Activated naive CD4-positive, alpha-beta T cell (primary cell): ENCODE measurements at regions not wholly inside any gene's neighbourhood (a gene's known extent, or its start where the extent isn't known, plus 50 kb on each side); places are given as distances from the start of the nearest gene placed in this dataset.

Experiments
- DNase-seq, 4 experiments: peaks; one replicate each; lab custom pipeline; 2025; lab: John Stamatoyannopoulos, UW

DNA sequence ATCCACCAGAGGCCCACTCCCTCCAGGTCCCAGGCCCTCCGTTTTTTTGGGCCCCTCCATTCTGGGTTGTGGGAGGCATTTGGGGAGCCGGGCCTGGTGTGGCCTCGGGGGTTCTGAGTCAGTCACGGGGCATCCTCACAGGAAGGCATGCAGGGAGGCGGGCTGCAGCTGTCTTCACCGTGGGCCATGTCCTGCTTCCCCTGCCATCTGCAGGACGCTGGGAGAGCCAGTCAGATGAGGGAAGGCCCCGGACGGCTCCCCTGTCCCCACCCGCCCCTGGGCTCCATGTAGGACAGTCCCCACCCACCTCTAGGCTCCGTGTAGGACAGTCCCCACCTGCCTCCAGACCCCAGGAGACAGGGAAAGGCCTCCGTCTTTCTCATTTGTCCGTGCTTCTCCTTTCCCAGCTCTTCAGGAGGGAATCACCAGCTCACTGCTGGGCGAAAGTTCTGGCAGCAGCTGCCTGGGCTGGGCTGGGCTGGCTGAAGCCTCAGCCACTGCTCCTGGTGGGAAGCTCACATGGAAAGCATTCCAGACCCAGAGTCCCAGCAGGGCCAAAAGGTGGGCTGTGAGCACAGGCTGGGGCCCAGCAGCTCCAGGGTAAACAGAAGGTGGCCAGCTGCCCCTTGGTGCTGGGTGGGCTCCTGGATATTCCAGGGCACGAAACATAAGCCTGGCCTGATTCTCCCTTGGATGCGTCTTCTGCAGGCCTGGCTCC, 217.8 kb downstream of the KIF26A start:
- no peak for DNase-seq

DNA sequence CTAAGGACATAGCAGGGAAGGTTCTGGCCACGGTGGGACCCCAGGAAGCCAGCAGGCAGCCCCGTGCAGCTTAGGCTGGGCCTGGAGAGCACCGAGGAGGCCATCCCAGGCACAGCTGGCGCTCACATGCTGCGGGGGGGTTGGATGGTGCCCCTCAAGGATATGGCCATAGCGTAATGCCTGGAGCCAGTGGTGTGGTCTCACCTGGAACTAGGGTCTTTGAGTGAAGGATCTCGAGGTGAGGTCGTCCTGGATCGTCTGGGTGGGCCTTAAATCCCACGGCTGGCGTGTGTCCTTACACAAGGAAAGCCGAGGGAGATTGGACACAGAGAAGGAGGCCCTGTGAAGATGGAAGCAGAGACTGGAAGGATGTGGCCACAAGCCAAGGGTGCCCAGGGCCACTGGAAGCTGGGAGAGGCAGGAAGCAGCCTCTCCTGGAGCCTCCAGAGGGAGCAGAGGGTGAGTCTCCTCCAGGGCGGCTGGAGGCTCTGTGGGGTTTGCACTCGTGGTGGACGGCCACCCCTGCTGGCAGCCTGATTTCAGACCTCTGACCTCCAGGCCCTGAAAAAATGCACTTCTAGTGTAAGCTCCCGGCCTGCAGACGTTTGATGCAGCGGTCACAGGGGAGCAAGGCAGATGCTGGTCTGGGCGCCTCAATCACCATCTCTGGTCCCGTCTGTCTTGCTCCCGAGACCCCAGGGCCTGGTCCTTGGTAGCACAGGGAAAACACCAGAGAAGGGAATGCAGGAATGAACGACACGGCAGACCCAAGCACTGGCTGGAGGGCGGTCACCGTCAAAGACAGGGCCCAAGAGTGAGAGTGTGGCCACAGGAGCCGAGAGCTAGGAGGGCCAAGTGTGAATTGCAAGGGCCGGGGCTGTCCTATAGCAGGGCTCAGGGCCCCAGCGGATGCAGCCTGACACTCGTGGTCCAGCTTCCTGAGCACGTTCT, 218.6 kb downstream of the KIF26A start:
- no peak for DNase-seq

DNA sequence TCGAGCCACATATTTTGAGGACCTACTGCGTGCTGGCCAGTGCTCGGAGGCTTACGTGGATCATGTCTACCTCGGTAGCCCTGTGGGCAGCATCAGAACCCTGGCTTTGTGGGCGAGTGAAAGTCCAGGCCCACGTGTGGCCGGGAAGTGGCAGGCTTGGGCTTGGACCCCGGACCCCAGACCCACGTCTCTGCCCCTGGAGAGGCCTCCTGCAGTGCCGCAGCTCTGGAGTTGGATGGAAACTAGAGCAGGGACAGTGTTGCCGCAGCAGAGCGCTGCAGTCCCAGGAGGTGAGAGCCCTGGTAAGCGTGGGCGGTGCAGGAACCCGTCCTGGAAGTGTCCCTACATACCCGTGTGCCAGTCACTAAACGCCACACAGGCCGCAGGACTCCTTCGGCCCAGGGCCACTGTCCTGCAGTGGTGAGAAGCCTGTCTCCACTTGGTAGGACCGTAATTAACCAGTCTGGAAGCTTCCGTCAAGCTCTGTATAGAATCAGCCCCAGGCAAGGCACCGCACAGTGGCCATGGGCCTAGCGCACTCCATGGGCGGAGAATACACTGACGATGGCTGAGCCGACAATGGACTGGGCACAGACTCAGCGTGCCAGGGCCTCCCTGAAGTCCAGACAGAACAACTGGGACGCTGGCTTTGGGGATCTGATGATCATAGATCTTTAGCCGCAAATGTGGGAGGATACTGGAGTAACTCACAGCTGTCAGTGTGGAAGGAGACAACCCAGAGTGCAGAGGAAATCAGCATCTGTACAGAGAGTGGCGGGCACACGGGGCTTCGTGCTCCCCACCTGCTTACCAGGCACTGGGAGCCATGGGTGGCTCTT, 219.5 kb downstream of the KIF26A start:
- DNase-seq, result no peak

DNA sequence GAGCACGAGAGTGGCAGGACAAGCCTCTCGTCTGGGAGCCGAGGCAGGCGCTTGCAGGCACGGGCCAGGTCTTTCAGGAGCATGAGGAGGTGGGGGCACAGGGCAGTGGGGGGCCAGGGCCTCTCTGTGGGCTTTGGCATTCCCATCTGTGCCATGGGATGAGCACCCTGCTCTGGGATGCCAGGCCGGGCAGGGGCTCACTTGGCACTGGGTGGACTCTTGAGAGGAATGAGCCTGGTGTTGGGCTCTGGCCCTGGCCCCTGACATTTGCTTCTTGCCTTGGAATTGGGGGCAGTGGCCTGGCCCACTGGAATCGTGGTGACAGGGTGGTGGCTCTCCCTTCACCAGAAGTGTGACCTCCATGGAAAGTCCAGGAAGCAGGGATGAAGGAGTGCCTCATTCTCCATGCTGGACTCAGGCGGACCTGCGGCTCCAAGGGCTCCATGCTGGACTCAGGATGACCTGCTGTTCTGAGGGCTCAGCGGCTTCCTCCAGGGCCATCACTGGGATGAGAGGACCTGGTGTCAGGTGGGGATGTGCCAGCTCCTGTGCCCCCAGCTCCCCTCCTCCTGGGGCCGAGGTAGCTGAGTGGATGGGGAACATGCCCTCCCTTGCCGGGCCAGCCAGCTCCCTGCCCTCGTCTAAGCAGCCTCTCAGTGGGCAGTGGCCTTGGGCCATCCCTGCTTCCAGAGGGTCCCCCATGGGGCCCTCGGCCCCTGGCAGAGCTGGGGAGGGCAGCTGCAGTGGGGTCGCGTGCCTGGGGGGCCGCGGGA, 220.3 kb downstream of the KIF26A start:
- no peak for DNase-seq

DNA sequence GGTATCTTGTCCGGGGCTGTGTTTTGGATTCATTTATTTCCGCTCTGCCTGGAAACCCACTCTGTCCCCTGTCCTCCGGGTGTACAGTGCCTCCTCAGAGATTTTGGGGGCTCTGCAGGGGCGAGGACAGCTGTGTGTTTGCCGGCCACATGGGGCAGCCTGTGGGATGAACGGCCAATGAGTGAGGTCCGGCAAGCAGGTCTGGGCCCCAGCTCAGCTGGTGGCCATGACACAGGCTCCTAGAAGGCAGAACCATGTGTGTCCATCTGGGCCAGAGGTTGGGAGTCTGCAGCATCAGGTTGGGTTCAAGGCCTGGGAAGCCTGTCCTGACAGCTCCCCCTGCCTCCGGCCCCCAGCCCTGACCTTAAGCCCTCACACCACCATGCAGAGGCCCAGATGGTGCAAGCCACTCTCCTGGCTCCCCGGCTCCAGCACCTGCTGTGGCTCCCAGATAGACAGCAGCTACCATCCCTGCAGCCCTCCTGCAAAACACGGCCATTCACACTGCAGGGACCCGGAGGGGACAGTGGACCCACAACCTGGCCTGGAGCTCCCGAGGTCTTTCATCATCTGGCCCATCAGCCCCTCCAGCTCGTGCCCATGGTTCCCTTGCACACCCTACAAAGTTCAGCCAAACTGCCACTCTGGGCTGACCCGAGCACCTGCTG, 220.1 kb upstream of the C14orf180 start:
- DNase-seq, result no peak

DNA sequence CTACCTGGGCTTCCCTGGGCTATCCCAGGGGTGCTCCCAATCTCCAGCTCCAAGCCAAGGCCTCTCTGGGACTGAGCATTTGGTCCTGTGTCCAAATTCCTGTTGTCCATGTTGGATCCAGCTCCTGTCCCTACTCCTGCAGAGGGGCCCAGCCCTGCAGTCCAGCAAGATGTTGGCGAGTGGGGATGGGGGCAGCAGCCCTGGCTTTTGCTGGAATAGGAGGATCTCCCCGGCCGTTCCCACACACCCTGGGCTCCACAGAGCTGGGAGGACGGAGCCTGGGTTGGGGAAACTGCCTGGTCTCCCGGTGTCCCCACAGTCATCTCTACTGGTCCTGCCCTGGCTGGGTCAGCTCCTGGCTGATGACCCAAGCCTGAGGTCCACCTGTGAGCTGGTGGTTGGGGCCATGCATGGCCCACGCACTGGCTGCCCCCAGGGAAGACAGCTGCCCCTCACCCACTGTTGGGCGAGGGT, 219.6 kb upstream of the C14orf180 start:
- no peak for DNase-seq

DNA sequence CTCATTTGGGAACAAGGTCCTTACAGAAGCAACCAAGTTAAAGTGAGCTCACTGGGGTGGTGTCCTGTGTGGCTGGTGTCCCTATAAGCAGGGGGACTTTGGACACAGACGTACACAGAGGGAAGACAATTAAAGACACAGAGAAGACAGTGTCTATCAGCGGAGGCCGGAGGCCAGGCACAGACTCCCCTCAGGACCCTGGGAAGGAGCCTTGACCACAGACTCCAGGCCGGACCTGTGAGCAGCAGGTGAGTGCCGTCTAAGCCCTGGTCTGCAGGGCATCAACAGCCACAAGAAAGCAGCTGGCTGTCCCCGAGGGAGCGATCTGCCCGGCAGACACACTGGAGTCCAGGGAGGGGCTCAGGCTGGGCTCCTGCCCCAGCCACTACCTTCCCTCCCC, 219.1 kb upstream of the C14orf180 start:
- no peak for DNase-seq

DNA sequence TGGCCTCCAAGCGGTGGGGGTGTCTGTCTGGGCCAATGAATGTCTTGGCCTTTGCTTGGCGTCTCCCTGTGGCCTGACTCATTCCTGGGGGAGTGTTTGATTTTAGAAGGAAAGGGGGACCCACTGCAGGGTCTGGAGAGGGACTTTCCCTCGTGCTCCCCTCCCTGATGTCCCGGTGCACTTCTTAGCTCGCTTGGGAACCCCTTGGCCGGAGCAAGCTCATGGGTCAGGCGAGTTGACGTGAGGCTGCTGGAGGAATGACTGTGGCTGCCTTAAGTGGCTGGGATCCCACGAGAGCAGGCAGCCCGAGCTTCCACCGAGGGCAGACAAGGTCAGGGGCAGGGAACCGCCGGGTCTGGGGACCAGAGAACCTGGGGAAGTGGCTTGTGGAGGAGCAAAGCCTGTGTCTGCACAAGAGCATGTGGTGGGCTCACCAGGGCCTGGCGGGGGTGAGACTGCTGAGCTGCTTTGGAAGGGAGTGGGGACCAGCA, 218.4 kb upstream of the C14orf180 start:
- no peak for DNase-seq

DNA sequence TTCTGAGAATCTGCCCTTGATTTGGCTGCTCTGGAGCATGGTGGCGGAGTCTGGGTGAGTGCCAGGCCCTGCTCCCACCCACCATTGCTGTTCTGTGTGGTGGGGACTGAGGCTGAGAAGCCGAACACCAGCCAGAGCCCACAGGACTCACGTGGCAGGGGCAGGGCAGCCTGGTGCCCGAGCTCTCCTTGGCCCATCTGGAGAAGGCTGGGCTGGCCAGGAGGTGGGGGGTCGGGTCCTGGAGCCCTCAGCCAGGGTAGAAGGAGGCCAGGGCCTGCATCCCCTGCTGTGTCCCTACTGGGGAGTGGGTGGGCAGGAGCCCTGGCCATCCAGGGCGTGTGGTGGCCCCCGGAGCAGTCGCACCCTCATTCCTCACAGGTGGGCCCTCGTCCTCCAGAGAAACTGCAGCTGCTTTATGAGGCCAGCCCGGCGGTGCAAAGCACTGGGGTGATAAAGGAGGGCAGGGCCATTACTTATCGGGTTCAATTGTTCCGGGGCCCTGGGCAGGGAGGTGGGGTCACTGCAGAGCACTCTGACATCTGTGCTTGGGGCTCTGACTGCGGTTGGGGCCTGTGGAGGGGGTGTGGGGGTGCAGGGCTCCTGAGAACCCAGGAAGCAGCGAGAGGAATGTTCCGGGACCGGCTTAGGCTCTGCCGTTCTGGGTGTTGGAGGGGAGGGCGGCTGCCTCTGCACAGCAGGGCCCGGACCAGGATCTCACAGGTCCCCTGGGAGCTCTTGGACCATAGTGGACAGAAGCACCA, 217.5 kb upstream of the C14orf180 start:
- DNase-seq, result no peak

DNA sequence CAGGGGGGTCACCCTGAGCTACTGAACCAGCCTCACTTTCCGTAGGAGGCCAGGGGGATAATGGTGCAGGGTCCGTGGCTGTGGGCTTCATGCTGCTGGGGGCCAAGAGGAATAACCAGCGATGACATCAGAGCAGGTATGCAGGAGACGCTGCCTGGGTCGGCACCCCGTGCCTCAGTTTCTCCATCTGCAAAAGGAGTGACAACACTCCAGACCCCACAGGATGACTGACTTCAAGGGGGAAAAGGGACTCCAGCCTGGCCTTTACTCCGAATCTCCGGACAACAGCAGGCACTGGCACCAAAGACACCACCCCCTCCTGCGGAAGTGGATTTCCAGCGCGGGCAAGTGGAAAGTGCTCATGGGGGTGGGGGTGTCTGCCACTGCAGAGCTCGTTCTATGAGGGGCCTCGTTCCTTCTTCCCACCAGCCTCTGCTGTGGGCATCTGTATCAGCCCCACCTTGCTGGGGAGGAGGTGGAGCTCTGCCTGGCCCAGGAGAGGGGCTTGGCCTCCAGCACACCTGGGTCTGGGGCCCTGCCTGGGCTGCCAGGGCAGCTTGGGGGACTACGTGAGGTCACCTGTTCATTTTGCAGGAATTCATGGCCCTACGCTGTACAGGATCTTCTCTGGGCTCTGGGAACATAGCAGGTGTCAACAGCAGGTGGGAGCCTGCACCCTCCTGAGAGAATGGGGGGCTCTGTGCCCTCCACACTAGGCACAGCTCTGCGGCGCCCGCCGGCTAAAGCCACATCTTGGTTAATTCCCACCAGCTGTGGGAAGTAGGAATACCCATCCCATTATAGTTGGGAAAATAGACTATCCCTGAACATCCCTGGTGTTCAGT, 216.6 kb upstream of the C14orf180 start:
- no peak for DNase-seq

DNA sequence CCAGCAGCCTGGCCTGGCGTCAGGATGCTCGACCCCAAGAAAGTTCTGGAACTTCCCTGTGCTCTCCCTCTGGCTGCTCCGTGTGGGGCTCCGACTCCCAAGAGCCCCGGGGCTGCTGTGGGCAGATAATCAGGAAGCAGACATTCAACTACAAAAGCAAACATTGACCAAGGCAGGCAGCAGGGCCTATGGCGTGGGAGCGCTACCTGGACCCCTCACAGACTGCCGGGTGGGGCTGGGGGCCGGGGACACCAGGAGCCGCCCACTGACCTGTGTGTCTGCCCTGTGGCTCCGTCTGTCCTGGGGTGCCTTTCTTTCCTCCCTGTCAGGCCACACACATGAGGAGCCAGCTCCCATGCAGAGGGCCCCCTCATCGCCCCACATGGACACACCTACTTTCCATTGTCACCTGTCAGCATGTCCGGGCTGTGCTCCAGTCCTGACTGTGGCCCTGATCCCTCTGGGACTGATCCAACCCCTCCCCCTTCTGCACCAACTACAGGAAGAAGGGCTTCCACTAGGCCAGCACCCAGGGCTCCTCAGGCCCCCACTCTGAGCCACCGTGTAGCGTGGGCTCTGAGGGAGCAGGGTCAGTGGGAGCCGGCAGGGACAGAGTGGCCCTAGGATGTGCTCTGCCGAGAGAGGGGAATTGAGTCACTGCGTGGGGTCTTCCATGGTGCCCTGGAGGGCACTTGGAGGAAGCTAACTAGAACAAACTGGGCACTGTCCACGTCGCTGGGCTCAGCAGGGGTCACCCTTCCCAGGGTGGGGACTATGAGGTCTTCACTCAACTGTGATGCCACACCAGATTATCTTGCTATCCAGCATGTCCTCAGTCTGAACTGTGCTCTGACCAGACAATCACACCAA, 215.4 kb upstream of the C14orf180 start:
- DNase-seq, result no peak

DNA sequence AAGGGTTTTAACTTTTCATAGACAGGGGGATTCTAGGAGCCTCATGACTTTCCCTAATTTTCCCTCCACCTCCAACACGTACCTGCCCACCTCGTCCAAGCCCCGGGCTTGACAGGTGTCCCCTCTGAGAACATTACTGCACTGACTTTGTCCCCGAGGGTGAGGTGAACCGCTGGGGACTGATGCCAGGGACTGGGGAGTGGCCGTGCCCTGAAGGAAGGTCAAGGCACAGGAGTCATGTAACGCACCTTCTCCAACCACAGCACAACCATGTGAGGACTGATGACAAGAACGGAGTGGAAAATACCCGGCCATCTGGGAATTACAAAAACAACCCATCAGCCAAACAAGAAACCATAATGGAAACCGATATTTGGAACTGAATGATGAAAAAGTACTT, 214.7 kb upstream of the C14orf180 start:
- DNase-seq, result no peak

DNA sequence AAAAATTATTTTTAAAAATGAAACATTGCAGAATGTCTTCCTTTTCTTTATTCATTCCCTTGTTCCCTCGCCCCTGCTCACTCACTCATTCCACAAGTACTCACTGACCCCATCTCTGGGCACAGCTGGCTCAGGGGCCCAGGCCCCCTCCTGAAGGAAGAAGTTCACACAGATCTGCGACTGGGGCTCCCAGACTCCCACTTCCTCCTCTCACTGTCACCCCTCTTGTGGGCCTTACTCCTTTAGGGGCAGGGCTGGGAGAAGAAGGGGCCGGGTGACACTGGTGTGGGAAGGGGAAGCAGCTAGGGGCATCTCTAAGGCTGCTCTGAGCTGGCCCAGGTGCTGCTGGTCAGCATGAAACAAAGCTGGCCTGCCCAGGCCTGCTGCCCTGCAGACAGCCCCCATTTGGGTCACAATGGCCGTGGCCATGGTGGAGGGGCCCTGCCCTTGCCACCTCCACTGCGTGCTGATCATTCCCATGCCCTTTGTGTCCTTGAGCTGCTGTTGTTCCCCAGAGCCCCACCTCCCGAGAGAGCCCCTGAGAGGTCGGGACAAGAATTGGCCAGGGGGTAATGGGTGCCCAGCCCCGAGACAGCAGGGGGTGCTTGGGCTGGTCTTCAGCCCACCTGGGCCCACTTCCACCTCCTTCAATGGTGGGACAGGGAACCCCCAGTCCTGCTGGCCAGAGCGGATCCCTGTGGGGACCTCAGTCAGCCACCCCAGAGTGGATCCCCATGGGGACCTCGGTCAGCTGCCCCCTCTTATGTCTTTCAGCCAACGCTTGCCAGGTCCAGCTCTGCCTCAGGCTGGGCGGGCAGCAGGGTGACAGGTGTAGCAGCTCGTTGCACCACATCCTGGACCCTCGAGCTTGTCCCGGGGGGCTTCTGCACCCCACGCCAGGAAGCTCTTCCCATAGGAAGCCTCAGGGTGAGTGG, 212.4 kb upstream of the C14orf180 start:
- no peak for DNase-seq

DNA sequence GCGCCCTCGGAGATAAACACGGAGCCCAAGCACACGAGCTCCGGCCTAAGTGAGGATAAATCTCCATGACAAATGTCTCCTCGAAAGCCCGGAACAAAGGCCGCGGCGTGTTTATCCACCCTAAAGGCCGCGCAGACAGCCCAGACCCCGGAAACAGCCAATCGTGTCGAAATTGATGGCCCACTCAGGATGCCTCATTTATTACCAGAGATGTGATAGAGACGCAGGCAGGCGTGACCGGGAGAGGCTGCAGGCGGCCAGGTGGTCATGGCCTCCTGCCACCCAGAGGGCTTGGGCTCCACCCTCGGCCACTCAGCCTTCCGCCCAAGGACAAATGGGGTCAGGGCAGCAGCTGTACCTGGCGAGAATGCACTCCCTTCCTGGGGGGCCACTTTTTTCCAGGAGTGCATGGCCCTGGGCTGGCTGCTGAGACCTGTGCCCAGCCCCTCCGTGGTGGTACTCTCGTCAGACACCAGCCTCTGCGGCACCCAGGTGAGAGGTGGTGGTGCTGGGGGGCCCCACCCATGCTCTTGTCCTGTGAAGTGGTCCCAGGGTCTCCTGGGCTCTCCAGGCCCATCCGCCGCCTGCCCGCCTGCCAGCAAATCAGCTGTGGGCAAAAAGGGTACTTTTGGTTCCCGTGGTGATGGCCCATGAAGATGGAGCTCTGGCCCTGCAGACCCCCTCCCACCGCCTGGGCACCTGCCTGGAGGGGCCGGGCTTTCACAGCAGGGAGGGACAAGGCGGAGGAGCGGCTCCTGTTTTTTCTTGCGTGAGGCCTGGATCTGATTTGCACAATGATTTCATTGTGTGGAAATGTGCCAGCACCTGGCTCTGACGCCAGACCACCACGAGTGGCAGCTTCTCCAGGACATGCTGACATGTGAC, 211.5 kb upstream of the C14orf180 start:
- DNase-seq, result no peak

DNA sequence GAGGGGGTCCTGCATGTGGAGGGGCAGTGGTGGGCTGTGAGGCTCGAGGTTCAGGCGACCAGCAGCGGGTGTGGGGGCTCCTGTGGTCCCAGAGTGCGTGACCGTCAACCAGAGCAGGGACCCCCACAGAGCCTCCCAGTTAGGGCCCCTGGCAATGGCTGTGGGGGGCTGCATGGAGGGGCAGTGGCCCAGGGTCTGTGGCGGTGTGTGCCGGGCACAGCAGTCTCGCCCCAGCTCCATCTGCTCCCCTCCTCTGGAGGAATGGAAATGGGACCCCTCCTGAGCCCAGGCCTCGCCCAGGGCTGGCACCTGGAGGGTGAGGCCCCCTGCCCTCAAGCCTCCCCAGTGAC, 210.8 kb upstream of the C14orf180 start:
- DNase-seq, result no peak

DNA sequence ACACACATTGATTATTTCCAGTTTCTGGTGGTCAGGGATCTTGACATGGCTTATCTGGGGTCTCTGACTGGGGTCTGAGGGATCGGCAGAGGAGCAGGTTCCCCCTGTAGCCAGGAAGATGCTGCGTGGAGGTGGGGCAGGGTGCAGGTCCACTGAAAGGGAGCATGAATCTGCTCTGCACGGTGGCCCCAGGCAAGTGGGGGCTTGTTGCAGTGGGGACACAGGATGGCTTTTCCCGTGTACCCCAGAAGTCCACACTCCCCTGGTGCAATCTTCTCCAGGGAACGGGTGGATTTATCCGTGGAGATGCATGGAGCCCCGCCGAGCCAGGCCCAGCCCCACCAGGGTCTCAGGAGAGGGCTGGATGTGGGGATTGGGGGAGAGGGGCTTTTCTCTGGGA, 210.4 kb upstream of the C14orf180 start:
- no peak for DNase-seq
